HCT116 (cell line): ENCODE measurements at regions not wholly inside any gene's neighbourhood (a gene's known extent, or its start where the extent isn't known, plus 50 kb on each side); places are given as distances from the start of the nearest gene placed in this dataset.

Experiments used
- ATAC-seq: fragments of 200-7000 bp; cut with Tn5 transposase; 2 replicates; pipeline ENCODE4 v1.9.1; 2020; ENCODE audit warnings: mild to moderate bottlenecking, moderate library complexity
- BruUV-seq: library from RNA; stranded (reverse); fragments of 400-500 nt; replicated peaks from 2 replicates; lab custom pipeline; 2021; lab: Mats Ljungman, UMichigan
- CTCF ChIA-PET: fragments of 300-600 bp; sonication (Branson Sonifier 250); formaldehyde crosslinking; loops from one replicate; lab custom pipeline; 2021; ENCODE audit warnings: antibody characterized with exemption; lab: Charles Lee
- POLR2A ChIA-PET: fragments of 300-600, 350-600 bp; sonication (Branson Sonifier 250); formaldehyde crosslinking; loops from one replicate; lab custom pipeline; 2021; ENCODE audit warnings: antibody characterized with exemption; lab: Charles Lee
- RAD21 ChIA-PET, 2 experiments: fragments of 300-600 bp; sonication (Branson Sonifier 250); formaldehyde crosslinking; loops; one replicate each; lab custom pipeline; 2023; ENCODE audit warnings: low total read pairs in 2 of 2; ENCODE audit not compliant: uncharacterized antibody in 2 of 2, unreplicated experiment in 2 of 2, low non-redundant PET in 1 of 2; lab: Charles Lee
- DNase-seq: peaks from one replicate; pipeline ENCODE4 v3.0.0-alpha.2; 2010; ENCODE audit warnings: low read depth, low spot score
- H2AFZ ChIP-seq: fragments of 200-600 bp; shearing (Covaris generic), sonication (generic); 2 replicates; pipeline ENCODE4 v1.6.1; 2017; ENCODE audit warnings: low read depth, mixed run types, mixed read lengths, antibody characterized with exemption, low read length; ENCODE audit not compliant: poor library complexity, severe bottlenecking
- H3K27ac ChIP-seq: 2 replicates; pipeline ENCODE4 v1.5.1; 2012; ENCODE audit warnings: low read depth, low read length
- H3K27me3 ChIP-seq: fragments of 200-600 bp; sonication (generic); 2 replicates; pipeline ENCODE4 v1.6.1; 2016; ENCODE audit warnings: mixed run types, low read length, mixed read lengths; ENCODE audit not compliant: insufficient read depth
- H3K36me3 ChIP-seq, 2 experiments: fragments of 200-500 bp in 1 of 2; fragments of 200-600 bp in 1 of 2; sonication (Bioruptor generic) in 1 of 2; sonication (generic) in 1 of 2; 2 replicates each; pipeline versions ENCODE4 v1.5.1 to v1.6.1; 2014 to 2016; ENCODE audit warnings: low read length in 2 of 2, inconsistent platforms in 1 of 2, mixed read lengths in 1 of 2, mixed run types in 1 of 2; ENCODE audit not compliant: insufficient read depth in 2 of 2, control insufficient read depth in 1 of 2
- H3K4me1 ChIP-seq, 2 experiments: fragments of 200-600 bp in 1 of 2; sonication (generic) in 1 of 2; 2 replicates each; pipeline versions ENCODE4 v1.5.1 to v1.6.1; 2012 to 2017; ENCODE audit warnings: low read length in 2 of 2, inconsistent platforms in 1 of 2, mild to moderate bottlenecking in 1 of 2, mixed read lengths in 1 of 2, mixed run types in 1 of 2, moderate library complexity in 1 of 2; ENCODE audit not compliant: insufficient read depth in 2 of 2, control insufficient read depth in 1 of 2
- H3K4me2 ChIP-seq: fragments of 200-600 bp; sonication (generic); 2 replicates; pipeline ENCODE4 v1.6.1; 2017; ENCODE audit warnings: mixed run types, low read length, mixed read lengths
- H3K4me3 ChIP-seq, 2 experiments: fragments of 200-600 bp in 1 of 2; sonication (generic) in 1 of 2; replicated peaks in 1 of 2; 2 replicates each; pipeline ENCODE4 v1.5.1; 2011 to 2016; ENCODE audit warnings: low read length in 2 of 2, control low read depth in 1 of 2, low read depth in 1 of 2, mild to moderate bottlenecking in 1 of 2, mixed read lengths in 1 of 2, mixed run types in 1 of 2
- H3K79me2 ChIP-seq: fragments of 200-600 bp; sonication (generic); 2 replicates; pipeline ENCODE4 v1.6.1; 2017; ENCODE audit warnings: mild to moderate bottlenecking, mixed run types, low read length, moderate library complexity, mixed read lengths; ENCODE audit not compliant: insufficient read depth
- H3K9ac ChIP-seq: fragments of 200-600 bp; sonication (generic); 2 replicates; pipeline ENCODE4 v1.6.1; 2016; ENCODE audit warnings: low read length, mixed read lengths
- H3K9me2 ChIP-seq: fragments of 200-600 bp; sonication (generic), shearing (Covaris generic); 2 replicates; pipeline ENCODE4 v1.6.1; 2017; ENCODE audit warnings: mixed run types, mild to moderate bottlenecking, moderate library complexity; ENCODE audit not compliant: insufficient read depth
- H3K9me3 ChIP-seq, 2 experiments: fragments of 200-500 bp in 1 of 2; fragments of 200-600 bp in 1 of 2; sonication (Bioruptor generic) in 1 of 2; sonication (generic) in 1 of 2; 2 replicates each; pipeline ENCODE4 v1.6.1; 2014 to 2017; ENCODE audit warnings: low read length in 2 of 2, mixed read lengths in 2 of 2, inconsistent platforms in 1 of 2, low read depth in 1 of 2, mild to moderate bottlenecking in 1 of 2, mixed run types in 1 of 2, moderate library complexity in 1 of 2; ENCODE audit not compliant: control insufficient read depth in 1 of 2, insufficient read depth in 1 of 2
- H4K20me1 ChIP-seq: fragments of 200-600 bp; sonication (generic), shearing (Covaris generic); 2 replicates; pipeline ENCODE4 v1.6.1; 2017; ENCODE audit warnings: mixed run types, mild to moderate bottlenecking, moderate library complexity; ENCODE audit not compliant: insufficient read depth
- CBX3 ChIP-seq: IDR thresholded peaks from 2 replicates; pipeline ENCODE4 v1.6.1; 2012; ENCODE audit warnings: low read depth
- CEBPB ChIP-seq: IDR thresholded peaks from 2 replicates; pipeline ENCODE4 v1.6.1; 2012; ENCODE audit warnings: low read depth
- ELF1 ChIP-seq: IDR thresholded peaks from 2 replicates; pipeline ENCODE4 v1.6.1; 2012; ENCODE audit warnings: low read depth, borderline replicate concordance
- EZH2phosphoT487 ChIP-seq: fragments of 200-600 bp; IDR thresholded peaks from 2 replicates; pipeline ENCODE4 v1.6.1; 2018; ENCODE audit warnings: antibody characterized with exemption, borderline replicate concordance
- JUND ChIP-seq: IDR thresholded peaks from 2 replicates; pipeline ENCODE4 v1.6.1; 2012
- POLR2A ChIP-seq: IDR thresholded peaks from 2 replicates; pipeline ENCODE4 v1.7.0; 2011; ENCODE audit warnings: borderline replicate concordance; ENCODE audit not compliant: insufficient read depth, insufficient read length; ENCODE audit errors: extremely low read depth
- POLR2AphosphoS5 ChIP-seq: IDR thresholded peaks from 2 replicates; pipeline ENCODE4 v1.6.1; 2011; ENCODE audit warnings: mild to moderate bottlenecking, low read depth, low read length, moderate library complexity
- RAD21 ChIP-seq: IDR thresholded peaks from 2 replicates; pipeline ENCODE4 v1.6.1; 2012; ENCODE audit warnings: low read depth, mild to moderate bottlenecking
- SP1 ChIP-seq: IDR thresholded peaks from 2 replicates; pipeline ENCODE4 v1.6.1; 2012; ENCODE audit warnings: low read depth
- SRF ChIP-seq: IDR thresholded peaks from 2 replicates; pipeline ENCODE4 v1.6.1; 2012; ENCODE audit warnings: low read depth
- ZFX ChIP-seq: fragments of 450-650 bp; IDR thresholded peaks from 2 replicates; pipeline ENCODE4 v1.6.1; 2017
- intact Hi-C: fragments of 100-400 bp; cut with micrococcal nuclease; formaldehyde crosslinking; loops from 2 replicates; pipeline ENCODE4 v1.10.0; 2022
- TF ChIP-seq, protein P1 (sequence below), 3 experiments: fragments of 200-600 bp in 1 of 3; sonication (generic) in 1 of 3; IDR thresholded peaks in 2 of 3; conservative IDR thresholded peaks in 1 of 3; 2 replicates each; pipeline ENCODE4 v1.5.1; 2012 to 2017; ENCODE audit warnings: low read depth in 2 of 3, low read length in 2 of 3, antibody characterized with exemption in 1 of 3, borderline replicate concordance in 1 of 3, control low read depth in 1 of 3, mild to moderate bottlenecking in 1 of 3, mixed read lengths in 1 of 3, mixed run types in 1 of 3, moderate library complexity in 1 of 3; ENCODE audit not compliant: insufficient read depth in 1 of 3

DNA sequence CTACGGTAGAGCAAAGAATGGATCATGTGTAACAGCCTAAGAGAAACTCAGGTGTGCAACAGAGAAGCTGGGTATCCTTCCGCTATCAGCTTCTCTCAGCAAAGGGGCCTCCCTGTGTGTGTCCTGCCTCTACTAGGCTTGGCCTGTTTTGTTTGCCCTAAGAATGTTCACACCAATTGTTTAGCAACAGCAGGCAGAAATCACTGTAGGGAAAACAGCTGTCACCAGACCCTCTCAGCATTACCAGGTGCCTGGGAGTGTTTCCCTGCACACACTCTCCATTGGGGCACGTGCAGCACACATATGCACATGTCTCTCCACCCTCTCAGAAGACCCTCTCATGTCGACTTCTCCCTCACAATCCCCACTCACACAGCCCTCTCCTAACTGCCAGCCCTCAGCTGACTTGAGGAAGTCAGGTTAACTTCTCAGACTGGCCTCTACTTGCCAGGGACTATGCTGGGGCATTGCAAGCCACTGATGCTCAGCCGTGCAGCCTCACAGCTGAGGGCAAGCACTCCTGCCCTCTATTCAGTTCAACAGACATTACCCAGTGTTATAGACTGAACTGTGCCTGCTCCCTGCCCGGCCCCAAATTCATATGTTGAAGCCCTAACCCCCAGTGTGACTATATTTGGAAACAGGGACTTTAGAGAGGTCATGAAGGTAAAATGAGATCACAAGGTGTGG is 97.6 kb downstream of the TRIM29 start:
- ChIA-PET CTCF (no interaction called here), POLR2A (no interaction called here)
- Histone ChIP-seq H3K27ac (no peak overlapping the region), H3K27me3 (no peaks in the 10 kb centered on the region; the same call in 1 of the 2 replicates), H3K4me1 (no peaks in the 10 kb centered on the region), H3K9me3 (no peaks in the 10 kb centered on the region), H3K4me3 (no peak overlapping the region)
- no peak for ATAC-seq
- TF ChIP-seq RAD21: no peak
- TF ChIP-seq POLR2A: no peak
- TF ChIP-seq ELF1: no peak
- no peak for TF ChIP-seq SP1
- TF ChIP-seq ZFX: no peak
- TF ChIP-seq CEBPB: no peak
- TF ChIP-seq, protein P1, sequence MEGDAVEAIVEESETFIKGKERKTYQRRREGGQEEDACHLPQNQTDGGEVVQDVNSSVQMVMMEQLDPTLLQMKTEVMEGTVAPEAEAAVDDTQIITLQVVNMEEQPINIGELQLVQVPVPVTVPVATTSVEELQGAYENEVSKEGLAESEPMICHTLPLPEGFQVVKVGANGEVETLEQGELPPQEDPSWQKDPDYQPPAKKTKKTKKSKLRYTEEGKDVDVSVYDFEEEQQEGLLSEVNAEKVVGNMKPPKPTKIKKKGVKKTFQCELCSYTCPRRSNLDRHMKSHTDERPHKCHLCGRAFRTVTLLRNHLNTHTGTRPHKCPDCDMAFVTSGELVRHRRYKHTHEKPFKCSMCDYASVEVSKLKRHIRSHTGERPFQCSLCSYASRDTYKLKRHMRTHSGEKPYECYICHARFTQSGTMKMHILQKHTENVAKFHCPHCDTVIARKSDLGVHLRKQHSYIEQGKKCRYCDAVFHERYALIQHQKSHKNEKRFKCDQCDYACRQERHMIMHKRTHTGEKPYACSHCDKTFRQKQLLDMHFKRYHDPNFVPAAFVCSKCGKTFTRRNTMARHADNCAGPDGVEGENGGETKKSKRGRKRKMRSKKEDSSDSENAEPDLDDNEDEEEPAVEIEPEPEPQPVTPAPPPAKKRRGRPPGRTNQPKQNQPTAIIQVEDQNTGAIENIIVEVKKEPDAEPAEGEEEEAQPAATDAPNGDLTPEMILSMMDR (IDR thresholded peaks at IDR 0.05 in 2 of 3, conservative IDR thresholded peaks at IDR 0.05 in 1 of 3; ENCODE audit: borderline replicate concordance in 1 of 3, insufficient read depth in 1 of 3, low read depth in 2 of 3, low read length in 2 of 3): no peak
- no peak for TF ChIP-seq JUND
- TF ChIP-seq SRF: no peak
- no peak for TF ChIP-seq POLR2AphosphoS5
- TF ChIP-seq CBX3: no peak
- TF ChIP-seq EZH2phosphoT487: no peak
- TF ChIP-seq, all 23 proteins: peak for 0
- H3K9me2 ChIP-seq: no peaks in the 10 kb centered on the region
- no peaks in the 10 kb centered on the region for H4K20me1 ChIP-seq
- no TSS peak for BruUV-seq
- H3K9ac ChIP-seq: no peak overlapping the region
- intact Hi-C loops: no loop called here
- DNase-seq: no peak
- no peaks in the 10 kb centered on the region for H3K36me3 ChIP-seq
- H3K4me2 ChIP-seq: no peak overlapping the region
- H3K79me2 ChIP-seq: no peaks in the 10 kb centered on the region
- RAD21 ChIA-PET: no interaction called here
- H2AFZ ChIP-seq: no peak overlapping the region
